A549 (cell line): ENCODE measurements at regions not wholly inside any gene's neighbourhood (a gene's known extent, or its start where the extent isn't known, plus 50 kb on each side); places are given as distances from the start of the nearest gene placed in this dataset.

Experiments
- ATAC-seq, 2 experiments: fragments of 200-7000 bp in 1 of 2; fragments of >200 bp in 1 of 2; cut with Nextera tagmentation in 1 of 2; cut with Tn5 transposase in 1 of 2; 3 replicates each; pipeline versions ENCODE4 v1.8.0 to v1.9.1; 2018 to 2020; ENCODE audit warnings: mild to moderate bottlenecking in 1 of 2, moderate library complexity in 1 of 2
- CTCF ChIA-PET: fragments of 300-600 bp; sonication (Branson Sonifier 250); formaldehyde crosslinking; extraction: SDS; loops from one replicate; lab custom pipeline; 2021; ENCODE audit warnings: antibody characterized with exemption, inconsistent platforms; lab: Yijun Ruan, JAX
- POLR2A ChIA-PET: fragments of 350-600 bp; formaldehyde crosslinking; extraction: SDS; loops from one replicate; lab custom pipeline; 2021; ENCODE audit warnings: antibody characterized with exemption, inconsistent platforms; lab: Yijun Ruan, JAX
- DNase-seq, 2 experiments: peaks; one replicate each; pipeline versions ENCODE4 v3.0.0 to v3.0.0-alpha.2; 2011 to 2016; ENCODE audit warnings: low read depth in 1 of 2, low spot score in 1 of 2
- FAIRE-seq: peaks from 2 replicates; lab custom pipeline; 2011; peaks lifted over from hg19 to GRCh38; lab: Jason Lieb, UNC
- H3K27ac ChIP-seq, 2 experiments: fragments of >200 bp; sonication (Bioruptor Twin); formaldehyde crosslinking; 3 replicates each; pipeline ENCODE4 v1.5.1; 2016 to 2017
- H3K4me1 ChIP-seq: fragments of >200 bp; sonication (Bioruptor Twin); formaldehyde crosslinking; 3 replicates; pipeline ENCODE4 v1.6.1; 2016
- H3K4me2 ChIP-seq: fragments of >200 bp; sonication (Bioruptor Twin); formaldehyde crosslinking; 3 replicates; pipeline ENCODE4 v1.6.1; 2016
- H3K4me3 ChIP-seq: fragments of >200 bp; sonication (Bioruptor Twin); formaldehyde crosslinking; 3 replicates; pipeline ENCODE4 v1.5.1; 2016
- H3K9me3 ChIP-seq: fragments of >200 bp; sonication (Bioruptor Twin); formaldehyde crosslinking; 3 replicates; pipeline ENCODE4 v1.6.1; 2016
- CBX2 ChIP-seq: fragments of 200-600 bp; sonication (generic); IDR thresholded peaks from 2 replicates; pipeline ENCODE4 v1.6.1; 2016; ENCODE audit warnings: low read depth, mild to moderate bottlenecking, borderline replicate concordance
- CHD2 ChIP-seq: fragments of 150-350 bp; IDR thresholded peaks from 2 replicates; pipeline ENCODE4 v1.6.1; 2014; ENCODE audit warnings: low read length; ENCODE audit not compliant: partially characterized antibody
- CHD4 ChIP-seq: fragments of 200-600 bp; sonication (generic); IDR thresholded peaks from 2 replicates; pipeline ENCODE4 v1.6.1; 2016; ENCODE audit warnings: antibody characterized with exemption, mild to moderate bottlenecking, borderline replicate concordance
- EHF ChIP-seq: fragments of 250-450 bp; sonication (Bioruptor Pico); IDR thresholded peaks from 2 replicates; pipeline ENCODE4 v1.5.0; 2020; ENCODE audit warnings: mild to moderate bottlenecking
- EHMT2 ChIP-seq: fragments of 200-600 bp; sonication (generic); IDR thresholded peaks from 2 replicates; pipeline ENCODE4 v1.6.1; 2016; ENCODE audit warnings: antibody characterized with exemption, low read depth, mild to moderate bottlenecking, moderate library complexity
- FOXS1 ChIP-seq: fragments of 250-450 bp; sonication (Bioruptor Pico); IDR thresholded peaks from 2 replicates; pipeline ENCODE4 v1.5.0; 2020; ENCODE audit warnings: mild to moderate bottlenecking, moderate library complexity
- GATA3 ChIP-seq: IDR thresholded peaks from 2 replicates; pipeline ENCODE4 v1.6.1; 2012; ENCODE audit warnings: borderline replicate concordance
- HEYL ChIP-seq: fragments of 250-450 bp; sonication (Bioruptor Pico); IDR thresholded peaks from 2 replicates; pipeline ENCODE4 v1.8.0; 2021; ENCODE audit warnings: mild to moderate bottlenecking, moderate library complexity
- HOXB13 ChIP-seq: fragments of 250-450 bp; sonication (Bioruptor Pico); IDR thresholded peaks from 2 replicates; pipeline ENCODE4 v1.5.0; 2020; ENCODE audit warnings: low read depth, mild to moderate bottlenecking, moderate library complexity
- JUN ChIP-seq, 2 experiments: fragments of >200 bp; sonication (Bioruptor Twin); formaldehyde crosslinking; IDR thresholded peaks; 2 replicates in 1 of 2; 3 replicates in 1 of 2; pipeline ENCODE4 v1.6.1; 2016 to 2017
- KDM1A ChIP-seq: fragments of 200-600 bp; sonication (generic); IDR thresholded peaks from 2 replicates; pipeline ENCODE4 v1.6.1; 2016; ENCODE audit warnings: low read depth, mild to moderate bottlenecking
- MAFK ChIP-seq: fragments of 450-650 bp; IDR thresholded peaks from 2 replicates; pipeline ENCODE4 v1.6.1; 2014; ENCODE audit not compliant: partially characterized antibody
- NR3C1 ChIP-seq: fragments of >200 bp; sonication (Bioruptor Twin); formaldehyde crosslinking; IDR thresholded peaks from 3 replicates; pipeline ENCODE4 v1.6.1; 2017
- POLR2AphosphoS2 ChIP-seq: conservative IDR thresholded peaks from 2 replicates; pipeline ENCODE4 v1.6.1; 2012; ENCODE audit warnings: low read length, improper control_type of control experiment, inconsistent platforms
- RAD21 ChIP-seq, 2 experiments: fragments of >200 bp in 1 of 2; sonication (Bioruptor Twin) in 1 of 2; formaldehyde crosslinking in 1 of 2; IDR thresholded peaks in 1 of 2; conservative IDR thresholded peaks in 1 of 2; 2 replicates in 1 of 2; 3 replicates in 1 of 2; pipeline ENCODE4 v1.6.1; 2012 to 2018; ENCODE audit warnings: inconsistent platforms in 1 of 2
- RARB ChIP-seq: fragments of 250-450 bp; sonication (Bioruptor Pico); IDR thresholded peaks from 2 replicates; pipeline ENCODE4 v1.8.0; 2021; ENCODE audit warnings: mild to moderate bottlenecking, moderate library complexity
- RNF2 ChIP-seq: fragments of 200-600 bp; sonication (generic); IDR thresholded peaks from 2 replicates; pipeline ENCODE4 v1.6.1; 2016; ENCODE audit warnings: low read depth, mild to moderate bottlenecking, antibody characterized with exemption, moderate library complexity, borderline replicate concordance
- TFCP2L1 ChIP-seq: fragments of 250-450 bp; sonication (Bioruptor Pico); IDR thresholded peaks from 2 replicates; pipeline ENCODE4 v1.5.0; 2021; ENCODE audit warnings: mild to moderate bottlenecking
- TP53 ChIP-seq: fragments of 250-450 bp; sonication (Bioruptor Pico); IDR thresholded peaks from 2 replicates; pipeline ENCODE4 v1.5.0; 2021; ENCODE audit warnings: mild to moderate bottlenecking, moderate library complexity
- ZSCAN20 ChIP-seq: fragments of 250-450 bp; sonication (Bioruptor Pico); IDR thresholded peaks from 2 replicates; pipeline ENCODE4 v1.8.0; 2022; ENCODE audit warnings: mild to moderate bottlenecking, moderate library complexity
- WGBS: methylation state at CpG from one replicate; pipeline ENCODE4 v1.1.6; 2017; ENCODE audit errors: missing lambda C conversion rate; 5-methylcytosine and 5-hydroxymethylcytosine counted together
- TF ChIP-seq, protein P1 (sequence below): fragments of 150-350 bp; IDR thresholded peaks from 2 replicates; pipeline ENCODE4 v1.6.1; 2014; ENCODE audit warnings: low read depth, mild to moderate bottlenecking, low read length
- TF ChIP-seq, protein P2 (sequence below): fragments of 250-450 bp; sonication (Bioruptor Pico); IDR thresholded peaks from 2 replicates; pipeline ENCODE4 v1.5.0; 2021; ENCODE audit warnings: mild to moderate bottlenecking, moderate library complexity, borderline replicate concordance
- TF ChIP-seq, protein P3 (sequence below): IDR thresholded peaks from 2 replicates; pipeline ENCODE4 v1.6.1; 2012
- TF ChIP-seq, protein P4 (sequence below): fragments of >200 bp; sonication (Bioruptor Twin); formaldehyde crosslinking; IDR thresholded peaks from 3 replicates; pipeline ENCODE4 v1.6.1; 2016

DNA sequence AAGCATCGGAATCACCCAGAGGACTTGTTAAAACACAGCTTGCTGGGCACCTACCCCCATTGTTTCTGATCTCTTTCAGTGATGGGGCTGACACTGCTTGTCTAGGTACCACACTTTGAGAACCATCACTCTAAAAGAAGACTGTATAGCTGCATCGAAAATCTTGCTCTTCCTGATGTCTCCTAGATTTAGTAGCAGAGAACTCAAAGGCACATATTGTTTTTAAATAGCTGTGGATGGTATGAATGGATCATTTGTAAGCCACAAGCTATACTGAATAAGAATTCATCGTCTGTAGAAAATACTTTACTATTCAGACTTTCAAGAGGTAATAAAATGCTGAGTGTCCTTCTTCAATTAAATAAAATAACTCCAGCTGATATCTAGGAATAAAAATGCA lies 405.4 kb downstream of the ANKRD50 start:
- H3K9me3 ChIP-seq = no peaks in the 10 kb centered on the region
- 58% methylated on average over 3 of the region's 3 CpGs for WGBS
- no peak overlapping the region for H3K4me3 ChIP-seq
- no peak for DNase-seq
- no peak overlapping the region for H3K27ac ChIP-seq
- no peak overlapping the region for H3K4me2 ChIP-seq
- TF ChIP-seq FOXS1 (CRISPR knock-in tag) (no peak), KDM1A (no peak)
- H3K4me1 ChIP-seq = no peaks in the 10 kb centered on the region
- no peak for FAIRE-seq
- ATAC-seq = no peak
- CTCF ChIA-PET = no interaction called here
- POLR2A ChIA-PET = interaction anchor here (0.6 kb wide), 1 partner anchor 24 kb away, joined by 3 read pairs; no protein-coding TSS in a partner anchor

DNA sequence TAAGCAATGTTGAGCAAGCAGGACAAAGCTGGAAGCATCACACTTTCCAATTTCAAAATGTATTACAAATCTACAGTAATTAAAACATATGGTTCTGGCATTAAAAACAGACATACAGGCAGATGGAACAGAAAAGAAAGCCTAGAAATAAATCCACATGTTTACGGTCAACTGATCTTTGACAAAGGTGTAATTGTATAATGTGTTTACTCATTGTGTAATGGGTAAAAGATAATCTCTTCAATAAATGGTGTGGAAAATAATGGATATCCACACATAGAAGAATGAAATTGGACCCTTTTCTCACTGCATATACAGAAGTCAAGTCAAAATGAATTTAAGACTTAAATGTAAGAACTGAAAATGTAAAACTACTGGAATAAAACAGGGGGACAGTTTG lies 394.2 kb downstream of the ANKRD50 start:
- TF ChIP-seq, protein P1, sequence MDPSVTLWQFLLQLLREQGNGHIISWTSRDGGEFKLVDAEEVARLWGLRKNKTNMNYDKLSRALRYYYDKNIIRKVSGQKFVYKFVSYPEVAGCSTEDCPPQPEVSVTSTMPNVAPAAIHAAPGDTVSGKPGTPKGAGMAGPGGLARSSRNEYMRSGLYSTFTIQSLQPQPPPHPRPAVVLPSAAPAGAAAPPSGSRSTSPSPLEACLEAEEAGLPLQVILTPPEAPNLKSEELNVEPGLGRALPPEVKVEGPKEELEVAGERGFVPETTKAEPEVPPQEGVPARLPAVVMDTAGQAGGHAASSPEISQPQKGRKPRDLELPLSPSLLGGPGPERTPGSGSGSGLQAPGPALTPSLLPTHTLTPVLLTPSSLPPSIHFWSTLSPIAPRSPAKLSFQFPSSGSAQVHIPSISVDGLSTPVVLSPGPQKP = no peak
- TF ChIP-seq RARB (CRISPR knock-in tag) = no peak
- no peak for TF ChIP-seq FOXS1 (CRISPR knock-in tag)
- no peak for TF ChIP-seq JUN (IDR thresholded peaks at IDR 0.05)
- TF ChIP-seq CBX2 = no peak
- TF ChIP-seq, protein P2, sequence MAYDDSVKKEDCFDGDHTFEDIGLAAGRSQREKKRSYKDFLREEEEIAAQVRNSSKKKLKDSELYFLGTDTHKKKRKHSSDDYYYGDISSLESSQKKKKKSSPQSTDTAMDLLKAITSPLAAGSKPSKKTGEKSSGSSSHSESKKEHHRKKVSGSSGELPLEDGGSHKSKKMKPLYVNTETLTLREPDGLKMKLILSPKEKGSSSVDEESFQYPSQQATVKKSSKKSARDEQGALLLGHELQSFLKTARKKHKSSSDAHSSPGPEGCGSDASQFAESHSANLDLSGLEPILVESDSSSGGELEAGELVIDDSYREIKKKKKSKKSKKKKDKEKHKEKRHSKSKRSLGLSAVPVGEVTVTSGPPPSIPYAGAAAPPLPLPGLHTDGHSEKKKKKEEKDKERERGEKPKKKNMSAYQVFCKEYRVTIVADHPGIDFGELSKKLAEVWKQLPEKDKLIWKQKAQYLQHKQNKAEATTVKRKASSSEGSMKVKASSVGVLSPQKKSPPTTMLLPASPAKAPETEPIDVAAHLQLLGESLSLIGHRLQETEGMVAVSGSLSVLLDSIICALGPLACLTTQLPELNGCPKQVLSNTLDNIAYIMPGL (CRISPR knock-in tag) = no peak
- TF ChIP-seq EHMT2 = no peak
- TF ChIP-seq CHD4 = no peak
- TF ChIP-seq CHD2 = no peak
- ATAC-seq = no peak
- Histone ChIP-seq H3K4me2 (no peak overlapping the region), H3K27ac (no peak overlapping the region), H3K9me3 (no peaks in the 10 kb centered on the region), H3K4me3 (no peak overlapping the region), H3K4me1 (no peaks in the 10 kb centered on the region)
- FAIRE-seq = no peak
- ChIA-PET POLR2A (no interaction called here), CTCF (no interaction called here)
- no peak for DNase-seq
- WGBS = 81% methylated on average over 1 of the region's 1 CpG

DNA sequence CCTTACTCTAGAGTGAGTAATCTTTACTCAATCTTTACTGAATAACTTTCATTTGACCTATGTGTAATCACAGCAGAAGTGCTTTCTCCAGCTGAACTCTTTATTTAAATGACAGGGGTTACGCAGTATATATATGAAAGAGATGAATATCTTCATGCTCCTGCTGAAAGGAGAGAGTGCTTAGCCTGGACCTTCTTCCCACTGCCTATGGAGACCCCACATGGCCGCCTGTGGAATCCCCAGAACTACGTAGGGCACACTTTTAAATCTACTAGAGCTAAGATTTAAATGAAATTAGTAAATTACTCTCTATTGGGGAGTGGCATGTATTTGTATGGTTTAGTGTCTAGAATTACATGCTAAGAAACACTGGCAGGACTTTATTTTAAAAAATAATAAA lies 391.2 kb downstream of the ANKRD50 start:
- no peak for FAIRE-seq
- H3K4me1 ChIP-seq = no peaks in the 10 kb centered on the region
- 56% methylated on average over 3 of the region's 3 CpGs for WGBS
- no peak for ATAC-seq
- POLR2A ChIA-PET = no interaction called here
- H3K4me2 ChIP-seq = no peak overlapping the region
- TF ChIP-seq KDM1A (no peak), TFCP2L1 (CRISPR knock-in tag) (no peak), FOXS1 (CRISPR knock-in tag) (no peak), GATA3 (no peak), CBX2 (no peak), RAD21 (conservative IDR thresholded peaks at IDR 0.05 in 1 of 2, IDR thresholded peaks at IDR 0.05 in 1 of 2) (no peak), HOXB13 (no peak), NR3C1 (no peak), TP53 (CRISPR knock-in tag) (no peak), ZSCAN20 (CRISPR knock-in tag) (no peak), RNF2 (no peak), POLR2AphosphoS2 (no peak), EHF (CRISPR knock-in tag) (no peak), HEYL (CRISPR knock-in tag) (no peak), MAFK (no peak)
- TF ChIP-seq, protein P3, sequence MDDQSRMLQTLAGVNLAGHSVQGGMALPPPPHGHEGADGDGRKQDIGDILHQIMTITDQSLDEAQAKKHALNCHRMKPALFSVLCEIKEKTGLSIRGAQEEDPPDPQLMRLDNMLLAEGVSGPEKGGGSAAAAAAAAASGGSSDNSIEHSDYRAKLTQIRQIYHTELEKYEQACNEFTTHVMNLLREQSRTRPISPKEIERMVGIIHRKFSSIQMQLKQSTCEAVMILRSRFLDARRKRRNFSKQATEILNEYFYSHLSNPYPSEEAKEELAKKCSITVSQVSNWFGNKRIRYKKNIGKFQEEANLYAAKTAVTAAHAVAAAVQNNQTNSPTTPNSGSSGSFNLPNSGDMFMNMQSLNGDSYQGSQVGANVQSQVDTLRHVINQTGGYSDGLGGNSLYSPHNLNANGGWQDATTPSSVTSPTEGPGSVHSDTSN = no peak
- TF ChIP-seq, protein P4, sequence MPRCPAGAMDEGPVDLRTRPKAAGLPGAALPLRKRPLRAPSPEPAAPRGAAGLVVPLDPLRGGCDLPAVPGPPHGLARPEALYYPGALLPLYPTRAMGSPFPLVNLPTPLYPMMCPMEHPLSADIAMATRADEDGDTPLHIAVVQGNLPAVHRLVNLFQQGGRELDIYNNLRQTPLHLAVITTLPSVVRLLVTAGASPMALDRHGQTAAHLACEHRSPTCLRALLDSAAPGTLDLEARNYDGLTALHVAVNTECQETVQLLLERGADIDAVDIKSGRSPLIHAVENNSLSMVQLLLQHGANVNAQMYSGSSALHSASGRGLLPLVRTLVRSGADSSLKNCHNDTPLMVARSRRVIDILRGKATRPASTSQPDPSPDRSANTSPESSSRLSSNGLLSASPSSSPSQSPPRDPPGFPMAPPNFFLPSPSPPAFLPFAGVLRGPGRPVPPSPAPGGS = no peak
- H3K9me3 ChIP-seq = no peaks in the 10 kb centered on the region
- no peak for DNase-seq
- no peak overlapping the region for H3K4me3 ChIP-seq
- no peak overlapping the region for H3K27ac ChIP-seq
- CTCF ChIA-PET = interaction anchor here (0.8 kb wide), 1 partner anchor 9 kb away, joined by 3 read pairs; no protein-coding TSS in a partner anchor
